ENCODE measurements at regions not wholly inside any gene's neighbourhood (a gene's known extent, or its start where the extent isn't known, plus 50 kb on each side); places are given as distances from the start of the nearest gene placed in this dataset.

DNA sequence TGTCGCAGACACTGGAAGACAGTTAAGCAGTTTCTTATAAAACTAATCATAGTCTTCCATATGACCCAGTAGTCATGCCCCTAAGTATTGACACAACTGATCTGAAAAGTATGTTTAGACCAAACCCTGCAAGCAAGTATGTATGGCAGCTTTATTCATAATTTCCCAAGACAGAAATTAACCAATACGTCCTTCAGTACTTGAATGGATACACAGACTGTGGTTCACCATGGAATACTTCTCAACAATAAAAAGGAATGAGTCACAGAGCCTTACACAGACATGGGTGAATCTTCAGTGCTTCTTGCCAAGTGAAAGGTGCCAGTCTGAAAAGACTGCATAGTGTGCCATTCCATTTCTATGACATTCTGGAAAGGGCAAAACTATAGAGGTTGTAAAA is 50.2 kb upstream of the AKR1E2 start:
- no peak for DNase-seq

DNA sequence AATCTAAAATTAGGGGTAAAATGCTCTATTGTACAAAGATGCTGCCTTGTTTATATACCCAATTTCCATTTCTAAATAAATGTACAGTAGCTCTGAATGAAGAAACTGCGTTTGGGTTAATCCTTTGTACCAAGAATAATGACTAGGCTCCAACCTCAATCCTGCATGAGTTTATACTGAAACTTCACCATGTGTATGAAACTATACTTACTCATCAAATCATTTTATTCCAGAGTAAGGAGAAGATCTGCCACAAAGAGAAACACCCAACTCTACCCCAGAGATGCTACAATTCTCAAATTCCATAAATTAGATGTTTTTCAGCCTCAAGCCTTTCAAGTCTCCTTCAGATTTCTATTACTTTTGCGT is 53.8 kb upstream of the AKR1E2 start:
- no peak for DNase-seq

DNA sequence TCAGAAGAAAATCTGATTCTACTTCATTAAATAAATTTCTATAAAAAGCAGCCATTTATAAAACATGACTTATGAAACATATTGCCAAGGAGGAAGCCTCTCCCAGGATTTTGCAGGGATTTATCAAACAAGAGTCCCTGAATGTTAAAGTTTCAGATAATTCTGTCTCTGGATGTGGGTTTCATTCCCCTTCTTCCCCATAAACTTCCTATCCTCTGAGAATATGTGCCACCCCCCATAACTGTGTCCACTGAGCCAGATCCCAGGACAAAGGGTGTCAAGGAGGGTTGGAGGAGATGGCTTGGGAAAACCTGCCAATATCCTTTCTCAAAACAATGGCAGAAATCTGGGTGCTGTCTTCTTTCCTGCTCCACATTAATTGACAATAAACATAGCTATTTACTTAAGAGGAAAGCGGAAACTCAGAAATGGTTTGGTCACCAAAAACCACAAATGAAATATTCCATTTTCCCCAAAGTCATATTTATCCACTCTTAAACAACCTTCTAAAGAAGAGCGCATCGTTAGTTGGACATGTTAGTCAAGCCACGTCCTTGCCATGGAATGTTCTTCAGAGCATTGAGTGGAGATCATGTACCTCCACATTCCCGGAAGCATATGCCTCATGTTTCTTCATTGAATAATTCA is 54.3 kb upstream of the AKR1E2 start:
- DNase-seq: no peak

DNA sequence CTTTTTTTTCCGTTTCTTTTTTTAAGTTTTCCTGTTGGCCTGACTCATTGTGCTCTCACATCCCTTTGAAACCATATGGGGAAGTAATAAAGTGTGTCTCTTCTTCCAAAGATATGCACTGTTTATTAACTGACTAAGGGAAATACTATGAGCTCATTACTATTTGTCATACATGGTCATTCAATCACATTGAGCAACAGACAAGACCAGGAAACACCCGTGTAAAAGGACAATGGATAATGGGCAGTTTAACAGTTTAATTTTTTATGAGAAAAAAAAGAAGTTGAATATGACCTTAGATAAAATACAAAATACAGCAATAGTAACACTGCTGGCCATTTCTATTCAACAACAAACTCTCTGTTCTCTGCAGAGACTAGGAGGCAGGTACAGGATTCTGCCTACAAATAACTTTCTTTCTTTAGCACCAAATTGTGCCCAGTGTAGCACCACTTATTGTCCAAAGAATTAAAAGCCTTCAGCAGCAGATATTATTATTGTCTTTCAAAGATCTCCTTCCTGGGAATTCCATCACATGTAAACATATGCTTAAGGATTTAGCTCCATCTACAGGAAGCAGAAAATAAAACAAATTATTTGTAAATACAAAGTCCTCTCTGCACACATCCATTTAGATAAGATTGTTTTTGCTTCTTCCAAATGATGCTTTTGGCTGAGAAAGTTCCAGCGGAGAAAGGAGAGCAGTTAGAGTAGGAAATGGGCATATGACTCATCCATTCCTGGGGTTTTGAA is 55.0 kb upstream of the AKR1E2 start:
- no peak for DNase-seq

DNA sequence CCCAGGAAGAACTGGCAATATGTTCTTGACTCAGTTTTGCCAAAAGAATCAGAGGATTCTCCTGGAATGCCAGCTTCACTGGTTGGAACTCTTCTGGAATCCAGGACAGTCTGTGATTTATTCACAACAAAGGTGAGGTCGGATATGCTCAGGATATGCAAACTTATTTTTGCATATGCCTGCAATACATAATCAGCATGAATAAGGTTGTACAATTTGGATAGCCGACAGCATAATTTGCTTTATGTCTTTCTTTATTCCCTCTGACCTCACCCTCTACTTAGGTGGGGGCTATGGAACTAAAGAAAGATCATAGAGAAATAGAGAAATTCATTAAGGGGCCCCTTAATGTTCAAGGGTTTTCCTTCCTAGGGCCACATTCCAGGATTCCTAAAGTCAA is 57.6 kb upstream of the AKR1E2 start:
- no peak for DNase-seq

DNA sequence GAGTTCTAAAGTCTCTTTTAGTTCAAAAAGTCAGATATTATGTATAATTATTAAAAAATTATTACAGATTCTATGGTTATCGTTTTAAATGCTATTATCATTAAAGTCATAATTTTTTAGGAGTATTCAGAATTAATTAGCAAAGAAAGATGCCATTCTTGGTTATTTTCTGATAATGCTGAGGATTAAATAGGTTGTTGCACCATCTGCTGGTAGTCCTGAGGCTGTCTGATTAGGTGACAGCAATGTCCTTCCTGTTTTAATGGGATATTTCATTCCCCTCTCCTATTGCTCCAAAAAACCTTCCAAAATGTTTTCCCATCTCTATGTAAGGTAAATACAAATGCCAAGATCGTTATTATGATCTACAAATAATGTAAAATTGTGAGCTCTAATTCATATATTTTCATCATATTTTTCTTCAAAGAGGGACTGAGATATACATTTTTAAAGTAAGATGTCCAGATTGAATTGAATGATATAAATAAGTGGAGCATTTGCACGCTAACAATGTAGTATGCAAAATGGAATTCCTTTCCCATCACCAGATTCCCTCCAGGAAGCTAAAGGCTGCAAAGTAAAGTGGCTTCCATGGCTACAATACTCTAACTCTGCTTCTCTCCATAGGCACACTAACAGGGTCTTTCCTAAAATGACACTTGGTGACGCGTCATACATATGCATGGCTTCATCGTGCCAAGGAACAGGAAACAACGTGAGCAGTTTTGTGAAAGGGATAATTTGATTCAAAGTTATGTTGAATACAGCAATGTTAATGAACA is 58.8 kb upstream of the AKR1E2 start:
- peak; percentile 10 for DNase-seq

DNA sequence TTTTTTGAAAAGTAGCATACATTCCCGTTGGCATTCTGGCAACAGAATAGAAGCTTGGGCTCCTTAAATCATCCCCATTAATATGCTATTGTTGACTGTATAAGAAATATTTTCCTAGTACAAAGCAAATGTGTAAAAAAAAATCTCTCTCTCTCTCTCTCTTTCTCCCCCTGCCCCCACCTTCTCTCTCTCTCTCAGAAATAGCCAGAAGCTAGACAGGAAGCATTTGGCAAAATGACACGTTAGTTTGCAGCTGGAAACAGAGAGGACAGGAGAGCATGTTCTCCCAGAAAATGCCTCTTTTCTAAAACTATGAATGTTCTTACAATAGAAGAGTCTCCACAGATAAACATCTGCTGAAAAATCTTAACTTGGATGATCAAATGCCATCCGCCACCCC is 59.6 kb upstream of the AKR1E2 start:
- no peak for DNase-seq

DNA sequence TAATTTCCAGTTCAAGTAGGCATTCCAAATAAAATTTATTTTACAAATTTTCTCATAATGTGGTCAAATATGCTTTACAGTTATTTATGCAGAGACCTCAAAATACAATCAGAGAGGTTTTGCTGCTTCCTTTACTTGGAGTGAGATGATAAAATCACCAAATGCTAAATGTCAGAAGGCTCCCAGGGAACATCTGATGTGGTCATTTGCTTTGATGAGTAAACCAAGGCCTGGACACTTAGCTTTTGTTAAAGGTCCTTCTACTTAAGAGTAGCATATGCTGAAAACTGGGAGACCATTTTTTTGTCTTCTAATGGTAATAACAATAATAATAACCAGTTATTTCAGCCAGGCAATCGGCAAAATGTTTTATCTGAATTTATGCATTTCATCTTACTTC is 60.6 kb upstream of the AKR1E2 start:
- no peak for DNase-seq

DNA sequence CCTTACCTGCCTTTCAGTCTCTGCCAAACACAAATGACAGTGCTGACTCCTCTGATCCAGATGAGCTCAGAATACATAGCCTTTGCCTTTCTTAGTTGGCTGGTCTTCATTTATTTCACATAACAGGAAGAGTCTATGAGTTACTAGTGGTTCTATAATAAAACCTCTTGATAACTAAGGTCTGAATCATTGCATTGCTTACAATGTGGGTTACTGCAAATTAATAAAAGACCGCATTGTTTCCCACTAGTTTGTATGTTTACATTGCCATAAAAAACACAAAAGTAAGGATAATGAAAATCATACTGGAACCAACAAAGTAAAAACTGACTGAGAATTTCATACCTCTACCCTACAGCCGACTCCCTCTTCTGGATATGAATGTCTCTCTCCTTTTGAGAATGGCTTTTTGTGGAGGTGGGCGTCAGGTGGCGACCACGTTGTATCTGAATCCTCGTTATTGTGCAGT is 62.0 kb upstream of the AKR1E2 start:
- no peak for DNase-seq

DNA sequence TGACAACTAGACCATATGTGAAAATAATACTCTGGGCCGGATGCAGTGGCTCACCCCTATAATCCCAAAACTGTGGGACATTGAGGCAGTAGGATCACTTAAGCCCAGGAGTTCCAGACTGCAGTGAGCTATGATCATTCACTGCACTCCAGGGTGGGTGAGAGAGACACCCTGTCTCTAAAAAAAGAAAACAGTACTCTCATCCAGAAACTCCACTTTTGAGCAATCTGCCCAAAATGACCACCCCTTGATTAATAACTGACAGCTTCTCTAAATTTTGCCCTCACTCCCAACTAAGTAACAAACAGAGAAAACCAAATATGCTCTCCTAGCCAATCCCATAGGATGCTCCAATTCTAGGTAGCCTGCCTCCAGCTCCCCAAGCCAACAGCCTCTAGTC is 62.5 kb upstream of the AKR1E2 start:
- no peak for DNase-seq

DNA sequence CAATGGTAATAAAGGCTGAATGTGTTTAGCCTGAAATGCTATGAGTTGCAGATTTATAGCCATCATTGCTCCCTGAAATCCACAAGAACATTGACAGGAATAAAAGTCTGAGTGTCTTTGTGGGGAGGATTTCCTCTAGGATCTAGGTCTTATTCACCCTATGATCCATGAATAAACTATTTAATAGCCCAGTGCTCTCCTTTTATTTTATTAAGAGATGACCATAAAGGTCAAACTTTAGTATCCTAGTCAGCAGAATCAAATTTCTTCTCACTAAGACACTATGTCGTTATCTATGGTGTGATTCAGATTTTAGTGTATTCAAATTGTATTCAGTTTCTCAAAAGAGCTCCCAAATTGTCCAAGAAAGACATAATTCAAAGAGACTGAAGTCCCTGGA is 67.8 kb upstream of the AKR1E2 start:
- DNase-seq: no peak

DNA sequence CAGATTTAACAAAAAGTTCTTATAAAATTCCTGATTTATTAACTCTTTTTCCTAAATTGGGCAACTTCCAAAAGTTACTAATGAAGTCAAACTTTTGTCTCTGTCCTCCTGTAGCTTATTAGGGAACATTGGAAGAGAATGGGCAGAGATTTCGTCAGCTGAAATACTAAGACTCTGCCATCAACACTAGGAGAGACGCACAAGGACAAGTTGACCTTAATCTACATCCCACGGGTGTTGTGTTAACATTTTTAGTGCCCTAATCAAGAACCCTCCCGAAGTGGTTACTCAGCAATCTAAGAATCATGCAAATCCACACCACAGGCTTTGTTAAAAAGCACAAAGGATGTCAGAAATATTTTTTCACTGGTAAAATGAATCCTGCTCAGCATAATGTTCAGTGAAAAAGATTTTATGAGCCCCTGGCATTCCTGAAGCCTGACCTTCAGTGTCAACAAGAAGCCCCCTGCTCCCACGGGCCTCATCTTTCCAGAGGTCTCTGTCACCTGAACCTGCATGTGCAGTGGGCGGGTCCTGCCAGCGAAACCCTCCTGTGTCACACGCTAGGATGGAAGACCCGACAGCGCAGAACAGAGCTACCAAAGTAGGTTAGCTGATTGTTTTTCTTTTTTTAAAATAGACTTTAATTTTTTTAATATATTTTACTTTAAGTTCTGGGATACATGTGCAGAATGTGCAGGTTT is 70.6 kb upstream of the AKR1E2 start:
- no peak for DNase-seq

DNA sequence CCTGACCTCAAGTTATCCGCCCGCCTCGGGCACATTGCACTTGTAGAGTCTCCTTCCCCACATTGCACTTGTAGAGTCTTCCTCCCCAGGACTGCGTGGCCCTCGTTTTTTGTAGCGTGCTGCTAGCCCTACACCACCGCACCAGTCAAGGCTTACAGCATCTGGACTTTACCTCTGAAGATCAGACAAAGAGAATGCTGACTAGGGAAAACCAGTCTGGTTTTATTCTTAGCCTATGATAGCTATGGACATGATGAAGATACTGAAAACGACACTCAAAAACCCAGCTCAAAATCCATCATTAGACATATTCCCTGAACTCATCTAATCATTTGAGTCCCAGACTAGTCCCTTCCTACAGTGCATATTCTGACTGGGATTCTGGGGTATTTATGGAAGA is 71.9 kb upstream of the AKR1E2 start:
- no peak for DNase-seq

DNA sequence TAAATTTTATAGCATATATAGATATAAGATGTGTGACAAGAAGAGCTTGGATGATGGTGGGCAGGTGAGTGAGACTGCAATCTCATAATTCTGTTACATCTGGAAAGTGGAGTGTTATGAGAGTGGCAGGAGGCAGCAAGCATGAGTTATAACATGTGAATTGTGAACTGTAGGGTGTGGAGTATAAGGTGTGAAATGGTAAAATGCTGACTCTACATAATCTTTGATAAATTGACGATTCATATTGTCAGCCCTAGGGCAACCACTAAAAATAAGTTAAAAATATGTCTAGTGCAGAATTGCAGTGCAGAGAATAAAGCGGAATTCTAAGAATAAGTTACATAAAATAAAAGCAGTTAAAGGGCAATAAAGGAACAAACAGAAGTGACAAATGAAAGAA is 74.8 kb upstream of the AKR1E2 start:
- DNase-seq: no peak

DNA sequence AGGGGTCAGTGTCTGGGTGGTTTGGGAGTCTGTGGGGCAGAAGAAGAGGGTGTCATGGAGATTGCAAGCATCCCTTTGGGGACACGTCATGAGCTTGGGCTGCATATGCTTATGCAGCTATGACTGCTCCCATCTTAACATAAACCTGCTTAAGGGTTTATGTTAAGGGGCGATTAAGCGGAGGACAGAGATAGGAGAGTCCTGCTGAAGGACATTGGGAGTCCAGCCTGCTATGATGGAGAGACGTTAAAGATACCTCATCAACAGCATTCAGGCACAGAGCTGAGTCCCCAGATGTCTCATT is 76.8 kb upstream of the AKR1E2 start:
- DNase-seq: no peak

DNA sequence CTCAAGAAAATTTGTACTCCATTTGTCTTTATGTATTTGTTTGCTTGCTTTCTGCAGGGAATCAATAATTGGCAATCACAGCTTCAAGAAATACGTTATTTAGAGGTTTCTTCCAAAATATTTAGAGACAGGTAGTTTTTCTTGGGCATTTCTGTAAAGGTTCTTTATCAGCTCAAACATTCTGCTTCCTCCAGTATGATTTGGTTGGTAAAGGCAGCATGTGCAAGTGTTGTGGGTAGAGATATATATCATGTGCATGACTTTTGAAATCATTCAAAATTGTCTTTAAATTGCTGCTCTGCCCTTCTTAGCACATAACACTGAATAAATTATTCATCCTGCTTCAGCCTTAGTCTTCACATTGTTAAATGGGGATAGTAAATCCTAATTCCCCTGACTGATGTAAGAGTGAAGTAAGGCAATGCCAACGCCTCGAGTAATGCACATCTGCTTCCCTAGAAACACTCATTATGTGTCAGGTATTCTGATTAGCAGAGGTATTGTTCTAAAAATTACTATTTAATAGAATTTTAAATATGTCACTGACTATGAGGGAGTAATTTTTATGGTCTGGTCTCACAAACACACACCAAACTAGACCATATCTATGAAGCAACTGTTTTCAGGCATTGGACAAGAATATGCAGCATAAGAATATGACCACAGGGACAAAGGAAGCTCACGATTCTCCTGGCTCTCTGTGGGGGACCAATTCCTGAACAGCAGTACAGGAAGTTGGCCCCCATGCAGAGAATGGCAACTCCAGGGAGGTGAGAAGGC is 77.3 kb upstream of the AKR1E2 start:
- DNase-seq: no peak

DNA sequence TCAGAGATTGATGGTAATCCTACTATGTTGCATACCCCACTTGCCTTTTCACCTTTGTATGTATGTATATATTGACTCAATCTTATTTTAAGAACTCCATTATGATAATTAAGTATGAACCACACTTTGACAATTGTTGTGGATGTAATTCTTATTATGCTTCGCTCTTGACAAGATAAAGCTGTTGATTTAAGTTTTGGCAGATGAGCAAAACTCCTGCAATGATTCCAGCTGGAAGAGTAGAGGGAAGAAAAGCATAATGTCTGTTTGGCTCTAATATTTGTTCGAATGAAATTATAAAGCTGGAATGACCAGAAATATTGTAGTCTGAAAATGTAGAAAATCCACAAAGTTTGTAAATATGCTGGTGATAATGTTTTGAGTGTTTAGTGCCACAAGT is 83.8 kb upstream of the AKR1E2 start:
- no peak for DNase-seq

DNA sequence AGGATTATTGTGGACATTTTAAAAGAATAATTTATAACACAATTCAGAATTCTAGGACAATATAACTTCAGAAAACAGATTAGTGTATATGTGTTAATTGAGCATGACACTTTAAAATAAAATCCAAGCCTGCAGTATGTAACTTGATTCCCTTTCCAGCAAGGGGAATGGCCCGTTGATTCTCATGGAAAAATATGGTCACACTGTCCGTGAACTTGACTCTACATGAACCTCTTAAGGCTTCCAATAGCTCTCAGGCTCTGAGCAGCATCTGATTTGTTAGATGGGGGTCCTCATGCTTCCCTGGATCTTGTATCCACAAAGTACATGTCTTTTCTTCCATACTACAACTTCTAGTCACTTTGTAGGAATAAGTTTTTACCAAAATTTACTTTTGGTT is 85.5 kb upstream of the AKR1E2 start:
- no peak for DNase-seq

DNA sequence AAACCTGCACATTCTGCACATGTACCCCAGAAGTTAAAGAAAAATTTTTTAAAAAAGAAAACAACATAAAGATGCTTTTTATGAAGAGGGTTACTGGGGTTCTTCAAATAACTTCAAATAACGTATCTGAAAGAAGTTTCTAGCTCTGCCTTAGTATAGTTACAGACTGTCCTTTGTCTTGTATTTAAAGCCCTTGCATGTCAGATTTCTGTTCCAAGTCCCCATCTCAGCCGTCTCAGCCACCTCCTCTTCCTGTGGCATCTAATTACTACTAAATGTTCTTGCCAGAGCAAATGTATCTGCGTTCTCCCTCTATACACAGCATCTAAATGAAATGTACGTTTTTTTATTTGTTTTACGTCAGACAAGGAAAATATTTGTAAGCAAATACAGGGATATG is 89.4 kb upstream of the AKR1E2 start:
- DNase-seq: no peak

DNA sequence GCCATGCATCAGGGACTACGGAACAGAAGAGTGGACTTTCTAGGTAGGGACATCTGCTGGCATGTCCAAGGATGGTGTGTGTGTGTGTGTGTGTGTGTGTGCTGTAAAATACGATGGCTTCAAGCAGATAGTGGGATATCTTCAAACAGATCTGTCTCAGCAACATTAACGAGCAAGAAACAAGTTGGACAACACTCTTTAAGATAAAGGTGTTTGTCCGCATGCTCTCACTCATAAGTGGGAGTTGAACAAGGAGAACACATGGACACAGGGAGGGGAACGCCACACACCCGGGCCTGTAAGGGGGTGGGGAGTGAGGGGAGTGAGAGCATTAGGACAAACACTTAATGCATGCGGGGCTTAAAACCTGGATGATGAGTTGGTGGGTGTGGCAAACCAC is 89.8 kb upstream of the AKR1E2 start:
- DNase-seq: no peak

DNA sequence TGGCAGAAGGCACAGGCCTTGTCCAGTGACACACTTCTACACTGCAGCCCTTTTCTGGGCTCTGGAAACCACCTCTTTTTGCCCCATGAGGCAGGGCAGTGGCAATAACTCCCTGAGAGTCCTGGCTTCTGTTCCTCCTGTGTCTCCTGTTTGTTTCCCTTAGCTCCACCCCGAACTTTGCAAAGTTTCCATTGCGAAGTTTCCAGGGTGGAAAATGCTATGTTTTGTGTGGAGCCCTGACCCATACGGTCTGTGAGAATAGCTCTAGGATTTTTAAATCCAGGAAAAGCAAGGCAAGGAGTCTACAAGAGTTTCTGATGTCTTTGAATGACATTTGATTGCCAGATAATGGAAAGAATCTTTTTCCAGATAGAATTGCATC is 92.2 kb upstream of the AKR1E2 start:
- no peak for DNase-seq

DNA sequence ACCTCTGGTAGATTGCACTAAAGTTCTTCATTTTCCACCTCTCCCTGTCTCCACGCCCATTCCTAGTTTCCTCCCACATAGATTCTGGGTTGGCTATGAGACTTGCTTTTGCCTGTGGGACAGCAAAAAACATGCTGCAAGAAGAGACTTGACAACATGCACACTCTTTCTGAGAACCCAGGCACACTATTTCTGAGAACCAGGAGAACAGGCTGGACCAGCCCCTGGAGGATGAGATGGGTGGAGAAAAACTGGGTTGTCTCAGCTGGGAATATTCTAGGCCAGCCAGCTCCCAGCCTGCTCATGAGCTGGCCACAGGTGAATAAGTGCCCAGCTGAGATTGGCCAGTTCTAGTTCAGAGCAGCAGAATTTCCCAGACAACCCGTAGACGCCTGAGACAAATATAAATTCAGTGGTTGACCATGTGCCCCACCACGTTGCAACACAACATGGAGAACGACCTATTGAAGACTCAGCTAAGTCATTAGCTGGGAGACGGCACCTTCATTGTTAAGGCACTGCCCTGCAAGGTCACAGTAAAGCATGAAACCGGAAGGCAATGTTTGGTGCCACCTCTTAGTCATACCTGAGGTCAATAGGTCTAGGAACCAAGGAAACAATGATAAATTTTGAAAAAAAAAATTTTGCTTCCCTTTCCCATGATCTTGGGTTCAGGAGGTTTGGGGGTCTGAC is 92.7 kb upstream of the AKR1E2 start:
- DNase-seq: no peak
